GM12878 (cell line): ENCODE measurements at regions not wholly inside any gene's neighbourhood (a gene's known extent, or its start where the extent isn't known, plus 50 kb on each side); places are given as distances from the start of the nearest gene placed in this dataset.

ENCODE experiments used
- ASH2L ChIP-seq: fragments of 300-600, 200-600 bp; sonication (generic); IDR thresholded peaks from 2 replicates; pipeline ENCODE4 v1.6.1; 2017; ENCODE audit warnings: low read depth, mild to moderate bottlenecking, borderline replicate concordance
- CTCF ChIP-seq, 3 experiments: IDR thresholded peaks in 2 of 3; conservative IDR thresholded peaks in 1 of 3; 2 replicates each; pipeline ENCODE4 v1.5.1; 2011; ENCODE audit warnings: low read depth in 3 of 3, low read length in 3 of 3, mild to moderate bottlenecking in 3 of 3, control low read depth in 2 of 3, moderate library complexity in 2 of 3, inconsistent platforms in 1 of 3, mixed read lengths in 1 of 3; ENCODE audit not compliant: control insufficient read depth in 2 of 3, insufficient read depth in 1 of 3; ENCODE audit errors: extremely low read depth in 1 of 3
- E2F8 ChIP-seq: fragments of 450-650 bp; IDR thresholded peaks from 2 replicates; pipeline ENCODE4 v1.6.1; 2018; ENCODE audit warnings: mild to moderate bottlenecking, low read depth, moderate library complexity; ENCODE audit not compliant: partially characterized antibody
- EED ChIP-seq: sonication (generic); IDR thresholded peaks from 2 replicates; pipeline ENCODE4 v1.6.1; 2016; ENCODE audit warnings: antibody characterized with exemption, low read depth
- EP300 ChIP-seq, 2 experiments: fragments of 150-350 bp in 1 of 2; IDR thresholded peaks; 2 replicates each; pipeline ENCODE4 v1.6.1; 2011 to 2012; ENCODE audit warnings: low read depth in 2 of 2, low read length in 2 of 2, borderline replicate concordance in 1 of 2, improper control_type of control experiment in 1 of 2, inconsistent platforms in 1 of 2; ENCODE audit not compliant: control insufficient read depth in 1 of 2
- NR2F1 ChIP-seq: fragments of 450-650 bp; conservative IDR thresholded peaks from 2 replicates; pipeline ENCODE4 v1.6.1; 2017; ENCODE audit warnings: mild to moderate bottlenecking
- POLR2A ChIP-seq: IDR thresholded peaks from 2 replicates; pipeline ENCODE4 v1.6.1; 2011; ENCODE audit warnings: low read depth, mild to moderate bottlenecking, low read length
- PRDM15 ChIP-seq: fragments of 450-650 bp; formaldehyde crosslinking; IDR thresholded peaks from 2 replicates; pipeline ENCODE4 v1.4.0; 2020; ENCODE audit warnings: mild to moderate bottlenecking, moderate library complexity
- SP1 ChIP-seq: IDR thresholded peaks from one replicate; pipeline ENCODE4 v1.6.1; 2011; ENCODE audit warnings: low read depth, low read length
- ZBTB33 ChIP-seq: fragments of 450-650 bp; IDR thresholded peaks from 2 replicates; pipeline ENCODE4 v1.6.1; 2017; ENCODE audit warnings: mild to moderate bottlenecking
- ZBTB40 ChIP-seq: fragments of 450-650 bp; IDR thresholded peaks from 2 replicates; pipeline ENCODE4 v1.6.1; 2016; ENCODE audit warnings: mild to moderate bottlenecking, moderate library complexity, borderline replicate concordance
- ZSCAN29 ChIP-seq: fragments of 450-650 bp; IDR thresholded peaks from 2 replicates; pipeline ENCODE4 v1.6.1; 2017; ENCODE audit warnings: mild to moderate bottlenecking, moderate library complexity

GRCh38 chr11:116535120-116535519 is 237.7 kb downstream of the BUD13 start:
- TF ChIP-seq EP300 (IDR thresholded peaks at IDR 0.05; ENCODE audit: borderline replicate concordance in 1 of 2, control insufficient read depth in 1 of 2, low read depth in 2 of 2, low read length in 2 of 2) = no peak
- TF ChIP-seq ASH2L = no peak
- no peak for TF ChIP-seq PRDM15 (CRISPR knock-in tag)
- no peak for TF ChIP-seq ZSCAN29
- no peak for TF ChIP-seq E2F8
- no peak for TF ChIP-seq ZBTB40
- no peak for TF ChIP-seq NR2F1
- no peak for TF ChIP-seq CTCF (IDR thresholded peaks at IDR 0.05 in 2 of 3, conservative IDR thresholded peaks at IDR 0.05 in 1 of 3; ENCODE audit: control insufficient read depth in 2 of 3, extremely low read depth in 1 of 3, insufficient read depth in 1 of 3, low read depth in 3 of 3, low read length in 3 of 3)
- TF ChIP-seq SP1 = no peak
- no peak for TF ChIP-seq ZBTB33
- no peak for TF ChIP-seq EED
- no peak for TF ChIP-seq POLR2A
